ENCODE measurements at regions not wholly inside any gene's neighbourhood (a gene's known extent, or its start where the extent isn't known, plus 50 kb on each side); places are given as distances from the start of the nearest gene placed in this dataset.
A peak's percentile ranks its signal among the peaks of the same experiment; 100 is the strongest.
"Not testable (repeated sequence)": the region's sequence is repeated elsewhere in the genome, so short reads cannot be mapped to it uniquely, and the experiment has no call there.

DNA sequence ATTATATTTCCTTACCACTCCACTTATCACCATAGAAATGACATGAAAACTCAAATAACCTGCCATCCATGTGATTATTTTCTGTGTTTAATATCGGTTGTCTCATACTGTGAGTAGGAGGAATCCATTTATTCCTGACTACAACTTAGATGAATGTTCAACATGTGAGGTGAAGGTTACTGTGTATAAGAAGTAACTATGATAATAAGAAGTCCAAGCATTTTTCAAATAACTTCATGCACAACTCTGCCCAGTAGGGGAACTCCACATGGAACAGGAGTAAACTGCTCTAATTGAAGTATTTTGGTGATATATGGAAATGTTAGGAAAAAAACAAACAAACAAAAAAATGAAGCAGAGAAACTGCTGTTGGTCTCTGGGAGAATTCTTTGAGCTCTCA is 447.5 kb upstream of the GRIN3A start:
- DNase-seq (ENCODE audit: low spot score): no peak
- FAIRE-seq: no peak

DNA sequence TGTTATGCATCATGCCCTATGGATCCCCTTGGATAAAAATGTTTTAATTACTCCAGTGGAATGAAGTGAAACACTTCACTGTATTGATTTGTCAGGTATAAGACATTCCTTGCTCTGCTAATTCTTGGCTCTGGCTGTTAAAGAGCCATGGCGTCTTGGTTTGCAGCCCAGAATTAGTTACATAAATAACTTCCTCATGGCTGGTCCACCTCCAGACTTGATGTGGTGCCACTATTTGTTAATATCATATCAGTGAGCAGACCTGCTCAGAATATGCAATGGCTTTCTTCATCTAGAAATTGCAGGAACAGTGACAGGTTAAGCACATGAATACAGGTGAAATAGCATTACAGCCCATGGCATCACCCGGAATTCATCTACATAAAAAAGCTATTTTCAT is 446.9 kb upstream of the GRIN3A start:
- DNase-seq (ENCODE audit: low spot score) (no peak), FAIRE-seq (no peak)

DNA sequence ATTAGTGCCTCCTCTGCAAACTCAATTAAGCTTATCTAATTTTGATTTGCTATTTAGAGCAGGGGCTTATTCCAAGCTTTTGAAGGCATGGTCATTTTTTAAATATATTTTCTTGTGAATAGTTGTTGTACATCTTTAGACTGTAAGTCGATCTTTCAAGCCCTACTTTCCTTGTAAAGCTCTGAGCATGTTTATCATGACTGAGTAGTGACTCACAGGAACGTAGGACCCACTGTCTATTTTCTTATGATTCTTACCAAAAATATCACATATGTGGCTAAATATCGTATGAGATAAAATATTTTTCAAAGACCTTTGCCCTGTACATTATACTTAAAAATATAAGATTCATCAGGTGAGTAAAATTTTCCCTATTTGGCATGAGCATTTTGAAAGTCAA is 440.4 kb upstream of the GRIN3A start:
- DNase-seq (ENCODE audit: low spot score) (no peak), FAIRE-seq (no peak)

DNA sequence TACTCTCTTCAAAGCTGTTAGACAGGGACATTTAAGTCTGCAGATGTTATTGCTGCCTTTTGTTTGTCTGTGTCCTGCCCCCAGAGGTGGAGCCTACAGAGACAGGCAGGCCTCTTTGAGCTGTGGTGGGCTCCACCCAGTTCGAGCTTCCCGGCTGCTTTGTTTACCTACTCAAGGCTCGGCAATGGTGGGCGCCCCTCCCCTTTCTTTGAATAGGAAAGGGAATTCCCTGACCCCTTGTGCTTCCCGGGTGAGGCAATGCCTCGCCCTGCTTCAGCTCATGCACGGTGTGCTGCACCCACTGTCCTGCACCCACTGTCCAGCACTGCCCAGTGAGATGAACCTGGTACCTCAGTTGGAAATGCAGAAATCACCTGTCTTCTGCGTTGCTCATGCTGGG is 435.8 kb upstream of the GRIN3A start:
- not testable (repeated sequence) for DNase-seq (ENCODE audit: low spot score); FAIRE-seq

DNA sequence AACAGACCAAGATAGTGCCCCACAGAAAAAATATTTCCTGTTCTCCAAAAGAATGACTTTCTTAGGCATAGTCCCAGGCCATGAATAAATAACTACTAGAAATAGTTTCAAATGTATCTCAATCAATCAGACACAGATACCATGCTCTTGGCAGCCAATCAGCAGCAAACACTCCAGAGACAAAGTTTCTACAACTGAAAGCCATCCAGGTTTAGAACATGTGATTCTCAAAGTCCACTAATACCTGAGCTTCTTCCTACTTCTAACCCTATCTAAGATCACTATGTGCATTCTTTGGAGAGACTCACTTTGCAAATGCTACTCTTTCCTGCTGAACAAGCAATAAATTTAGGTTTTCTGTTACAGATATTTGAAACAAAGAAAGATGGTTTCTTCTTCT is 425.8 kb upstream of the GRIN3A start:
- DNase-seq (ENCODE audit: low spot score): no peak
- FAIRE-seq: no peak

DNA sequence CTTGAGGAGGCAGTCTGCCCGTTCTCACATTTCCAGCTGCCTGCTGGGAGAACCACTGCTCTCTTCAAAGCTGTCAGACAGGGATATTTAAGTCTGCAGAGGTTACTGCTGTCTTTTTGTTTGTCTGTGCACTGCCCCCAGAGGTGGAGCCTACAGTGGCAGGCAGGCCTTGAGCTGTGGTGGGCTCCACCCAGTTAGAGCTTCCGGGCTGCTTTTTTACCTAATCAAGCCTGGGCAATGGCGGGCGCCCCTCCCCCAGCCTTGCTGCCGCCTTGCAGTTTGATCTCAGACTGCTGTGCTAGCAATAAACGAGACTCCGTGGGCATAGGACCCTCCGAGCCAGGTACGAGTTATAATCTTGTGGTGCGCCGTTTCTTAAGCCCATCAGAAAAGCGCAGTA is 414.6 kb upstream of the GRIN3A start:
- FAIRE-seq; DNase-seq (ENCODE audit: low spot score): not testable (repeated sequence)

DNA sequence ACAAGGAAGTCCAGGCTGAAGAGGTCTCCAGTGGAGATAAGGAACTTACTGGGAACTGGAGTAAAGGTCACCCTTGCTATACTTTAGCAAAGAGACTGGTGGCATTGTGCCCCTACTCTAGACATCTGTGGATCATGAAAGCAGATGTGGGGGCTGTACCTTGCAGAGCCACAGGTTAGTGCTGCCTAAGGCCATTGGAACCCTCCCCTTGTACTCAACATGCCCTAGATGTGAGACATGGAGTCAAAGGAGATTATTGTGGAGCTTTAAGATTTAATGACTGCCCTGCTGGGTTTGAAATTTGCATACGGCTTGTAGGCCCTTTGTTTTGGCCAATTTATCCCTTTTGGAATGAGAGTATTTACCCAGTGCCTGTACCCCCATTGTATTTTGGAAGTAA is 397.3 kb upstream of the GRIN3A start:
- no peak for DNase-seq (ENCODE audit: low spot score)
- no peak for FAIRE-seq

DNA sequence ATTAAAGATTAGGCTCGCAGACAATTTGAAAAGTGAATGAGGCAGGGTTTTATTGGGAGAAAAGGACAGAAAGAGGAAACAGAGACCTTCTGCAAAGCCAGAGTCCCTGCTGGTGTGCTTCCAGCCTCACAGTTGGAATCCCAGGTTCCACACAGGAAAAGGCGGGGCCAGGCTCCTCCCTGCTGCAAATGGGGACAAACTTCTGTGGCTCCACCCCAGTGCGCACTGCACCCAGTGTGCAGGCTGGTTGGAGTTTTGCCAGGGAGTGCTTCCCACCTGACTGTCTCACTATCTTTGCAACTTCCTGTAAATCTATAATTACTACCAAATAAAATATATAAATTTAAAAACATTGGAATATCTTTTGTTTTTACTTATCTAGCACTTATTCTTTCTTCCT is 386.0 kb upstream of the GRIN3A start:
- FAIRE-seq (no peak), DNase-seq (ENCODE audit: low spot score) (no peak)

DNA sequence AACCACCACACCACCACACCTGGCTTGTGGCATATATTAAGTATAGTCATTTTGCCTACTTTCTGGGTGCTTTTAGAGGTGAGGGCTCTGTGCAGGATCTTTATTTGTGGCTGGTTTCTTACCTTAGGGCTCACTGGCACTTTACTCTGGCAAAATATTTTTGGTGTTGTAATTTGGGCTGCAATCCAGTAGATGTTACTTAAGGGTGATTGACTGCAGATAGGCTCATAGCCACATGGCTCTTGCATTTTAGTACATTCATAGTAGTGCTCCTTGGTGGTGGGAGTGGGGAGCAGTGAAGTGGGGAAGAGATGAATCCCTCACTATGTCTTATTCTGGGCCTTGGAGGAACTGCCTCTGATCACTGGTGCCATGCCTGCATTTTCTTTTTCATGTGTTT is 376.1 kb upstream of the GRIN3A start:
- DNase-seq (ENCODE audit: low spot score) (no peak), FAIRE-seq (no peak)

DNA sequence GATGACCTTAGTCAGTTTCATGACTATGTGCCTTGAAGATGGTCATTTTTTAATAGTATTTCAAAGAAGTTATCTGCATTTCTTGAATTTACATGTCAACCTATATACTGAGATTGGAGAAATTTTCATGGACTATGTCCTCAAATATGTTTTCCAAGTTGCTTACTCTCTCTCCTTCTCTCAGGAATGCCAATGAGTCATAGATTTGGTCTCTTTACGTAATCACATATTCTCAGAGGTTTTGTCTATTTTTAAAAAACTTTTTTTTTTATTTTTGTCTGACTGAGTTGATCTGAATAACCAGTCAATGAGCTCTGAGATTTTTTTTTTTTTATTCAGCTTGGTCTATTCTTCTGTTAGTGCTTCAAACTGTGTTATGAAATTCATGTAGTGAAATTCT is 374.7 kb upstream of the GRIN3A start:
- no peak for FAIRE-seq
- no peak for DNase-seq (ENCODE audit: low spot score)

DNA sequence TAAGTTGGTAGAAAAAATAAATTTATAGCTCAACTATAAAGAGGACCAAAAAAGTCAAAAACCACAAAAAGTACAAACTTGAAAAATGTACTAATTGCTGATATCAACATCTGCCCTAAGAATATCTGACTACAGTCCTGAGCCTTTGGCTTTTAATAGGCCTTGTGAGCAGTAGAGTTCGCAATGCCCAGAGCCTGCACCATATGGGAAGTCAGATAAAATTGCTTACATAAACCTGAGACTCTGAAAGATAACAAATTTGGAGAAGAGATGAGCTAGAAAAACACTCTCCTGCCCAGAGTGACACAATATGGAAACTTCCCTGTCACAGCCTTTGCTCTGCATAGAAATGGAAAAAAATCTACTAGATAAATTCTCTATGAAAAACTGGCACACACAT is 368.0 kb upstream of the GRIN3A start:
- DNase-seq (ENCODE audit: low spot score): no peak
- FAIRE-seq: no peak

DNA sequence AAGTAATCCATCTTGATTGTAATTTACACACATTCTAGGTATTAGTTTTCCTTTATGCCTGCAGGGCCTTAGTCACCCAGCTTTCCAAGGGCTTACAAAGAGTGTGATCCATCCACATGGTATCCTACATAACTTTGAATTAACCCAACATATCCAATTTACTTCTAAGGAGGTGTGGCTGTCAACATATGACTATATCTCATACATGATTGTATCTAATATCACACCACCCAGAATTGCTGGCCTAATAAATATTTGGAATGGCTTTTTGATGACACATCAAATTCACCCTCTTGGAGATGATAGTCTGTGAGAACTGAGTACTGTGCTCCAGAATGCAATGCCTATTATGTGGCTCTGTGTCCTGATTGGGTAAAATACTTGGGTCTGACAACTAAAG is 363.3 kb upstream of the GRIN3A start:
- no peak for DNase-seq (ENCODE audit: low spot score)
- no peak for FAIRE-seq

DNA sequence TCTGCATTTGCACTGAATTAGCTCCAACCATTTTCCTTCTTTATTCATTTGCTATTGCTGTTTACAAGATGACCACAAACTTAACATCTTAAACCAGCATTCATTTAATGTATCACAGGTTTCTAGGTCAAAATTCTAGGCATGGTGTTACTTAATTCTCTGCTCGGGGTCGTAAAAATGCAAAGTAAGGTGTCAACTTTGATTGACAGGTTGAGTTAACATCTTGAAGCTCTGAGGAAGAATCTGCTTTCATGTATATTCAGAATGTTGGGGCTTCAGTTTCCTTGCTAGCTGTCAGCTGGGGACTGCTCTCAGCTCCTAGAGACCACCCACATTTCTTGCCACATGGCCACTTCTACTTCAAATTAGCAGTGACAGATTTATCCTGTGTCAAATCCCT is 348.7 kb upstream of the GRIN3A start:
- no peak for FAIRE-seq

DNA sequence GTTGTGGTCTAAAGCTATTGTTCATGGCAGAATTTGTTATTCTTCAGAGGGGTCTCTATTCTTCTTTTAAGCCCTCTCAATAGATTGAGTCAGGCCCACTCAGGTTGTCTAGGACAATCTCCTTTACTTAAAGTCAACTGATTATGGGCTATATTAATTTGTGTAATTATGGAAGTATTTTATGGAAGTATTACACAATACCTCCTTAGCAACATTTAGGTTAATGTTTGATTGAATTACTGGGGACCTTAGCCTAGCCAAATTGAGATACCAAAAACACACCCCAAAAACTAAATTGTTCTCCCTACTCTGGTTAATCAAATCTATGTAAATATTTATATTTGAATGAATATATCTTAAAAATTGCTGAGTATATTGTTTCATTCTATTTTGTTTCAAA is 347.1 kb upstream of the GRIN3A start:
- DNase-seq (ENCODE audit: low spot score) (no peak), FAIRE-seq (no peak)

More for the DNA sequence above, 348.7 kb upstream of the GRIN3A start:
- DNase-seq (ENCODE audit: low spot score): no peak

DNA sequence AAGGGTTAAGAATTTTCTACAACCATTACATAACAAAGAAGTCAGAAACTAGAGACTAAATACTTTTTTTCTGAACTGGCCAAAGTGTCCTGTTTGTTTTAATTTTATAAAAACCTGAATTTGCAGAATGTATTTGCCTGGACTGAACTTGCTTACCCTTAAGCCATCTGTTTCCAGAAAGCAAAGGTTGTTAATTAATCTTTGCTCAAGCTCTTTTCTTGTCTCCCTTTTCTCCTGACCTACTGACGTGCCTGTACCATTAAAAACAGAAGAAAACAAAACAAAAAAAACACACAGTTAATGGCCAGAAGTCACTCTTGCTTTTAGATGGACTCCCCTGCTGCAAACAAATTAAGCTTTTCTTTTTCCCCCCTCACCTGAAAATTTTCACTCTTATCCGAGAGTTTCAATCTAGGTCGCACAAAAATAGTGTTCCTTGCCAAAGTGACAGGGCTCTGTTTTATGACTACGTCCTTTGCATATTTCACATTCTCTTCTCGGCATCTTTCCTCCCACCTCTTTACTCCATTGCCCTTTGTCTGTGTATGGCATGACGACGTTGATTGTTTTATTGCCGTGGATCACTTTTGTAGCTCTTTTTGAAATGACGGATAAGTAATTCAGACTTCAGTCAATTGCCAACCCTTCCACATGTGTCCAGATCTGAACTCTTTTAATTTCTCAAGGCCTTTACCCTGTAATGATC is 333.8 kb upstream of the GRIN3A start:
- FAIRE-seq (no peak), DNase-seq (ENCODE audit: low spot score) (no peak)

DNA sequence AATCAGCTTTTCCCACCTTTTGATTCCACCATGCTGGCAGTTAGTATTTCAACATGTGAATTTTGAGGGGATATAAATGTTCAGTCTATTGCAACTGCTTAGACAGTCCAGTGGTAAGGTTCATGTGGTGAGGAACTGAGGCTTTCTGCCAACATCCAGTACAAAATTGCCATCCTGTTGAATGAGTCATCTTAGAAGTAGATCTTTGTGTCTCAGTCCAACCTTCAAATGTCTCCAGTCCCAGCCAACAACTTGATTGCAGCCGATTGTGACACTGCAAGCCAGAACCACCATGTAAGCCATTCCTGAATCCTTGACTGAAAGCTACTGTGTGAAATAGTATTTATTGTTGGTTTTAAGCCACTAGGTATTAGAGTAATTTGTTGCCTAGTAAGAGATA is 331.5 kb upstream of the GRIN3A start:
- no peak for FAIRE-seq

DNA sequence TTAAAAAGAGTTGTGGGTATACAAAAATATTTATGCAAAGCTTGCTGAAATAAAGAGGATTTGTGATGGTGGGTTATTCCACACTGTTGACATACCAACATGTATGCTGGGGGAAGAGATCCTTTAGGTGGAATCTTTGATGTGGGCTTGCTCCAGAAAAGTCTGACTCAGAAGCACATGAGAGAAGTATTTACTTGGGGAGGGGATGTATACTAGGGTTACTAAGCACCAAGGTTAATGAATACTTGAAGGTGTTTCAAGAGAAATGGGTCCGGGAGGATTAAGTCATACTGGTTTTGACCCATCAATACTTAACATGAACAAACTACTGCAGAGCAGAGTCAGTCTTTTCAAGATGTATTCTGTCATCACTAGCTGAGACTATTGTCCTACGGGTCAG is 316.4 kb upstream of the GRIN3A start:
- peak; percentile 52 for DNase-seq (ENCODE audit: low spot score)
- FAIRE-seq: no peak

More for the DNA sequence above, 331.5 kb upstream of the GRIN3A start:
- DNase-seq (ENCODE audit: low spot score): peak; percentile 22

DNA sequence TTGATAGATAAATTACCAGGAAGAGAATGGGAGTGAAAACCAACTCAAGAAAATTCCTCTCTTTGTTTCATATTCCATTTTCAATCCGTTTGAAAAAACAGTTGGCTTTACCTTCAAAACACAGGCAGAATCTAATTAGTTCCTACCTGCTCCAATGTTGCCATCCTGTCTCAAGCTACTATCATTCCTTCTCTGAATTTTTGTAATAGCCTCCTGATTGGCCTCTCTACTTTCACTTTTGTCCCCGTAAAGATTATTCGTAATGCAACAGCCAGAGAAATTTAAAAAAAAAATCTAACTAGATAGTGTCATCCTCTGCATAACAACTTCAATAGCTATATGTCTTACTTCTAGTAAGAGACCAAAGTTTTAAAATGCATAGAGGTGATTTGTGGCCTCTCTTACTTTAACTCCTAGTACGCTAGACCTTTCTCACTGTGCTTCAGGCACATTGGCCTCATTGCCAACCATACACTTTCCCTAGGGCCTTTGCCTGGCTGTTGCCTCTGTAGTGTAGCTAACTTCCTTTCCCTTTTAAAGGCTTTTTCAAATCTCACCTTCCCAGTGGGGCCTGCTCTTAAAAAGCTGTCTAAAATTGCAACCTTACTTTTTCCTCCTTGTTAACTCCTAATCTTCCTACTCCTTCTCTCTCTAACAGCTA is 311.3 kb upstream of the GRIN3A start:
- FAIRE-seq (no peak), DNase-seq (ENCODE audit: low spot score) (no peak)

DNA sequence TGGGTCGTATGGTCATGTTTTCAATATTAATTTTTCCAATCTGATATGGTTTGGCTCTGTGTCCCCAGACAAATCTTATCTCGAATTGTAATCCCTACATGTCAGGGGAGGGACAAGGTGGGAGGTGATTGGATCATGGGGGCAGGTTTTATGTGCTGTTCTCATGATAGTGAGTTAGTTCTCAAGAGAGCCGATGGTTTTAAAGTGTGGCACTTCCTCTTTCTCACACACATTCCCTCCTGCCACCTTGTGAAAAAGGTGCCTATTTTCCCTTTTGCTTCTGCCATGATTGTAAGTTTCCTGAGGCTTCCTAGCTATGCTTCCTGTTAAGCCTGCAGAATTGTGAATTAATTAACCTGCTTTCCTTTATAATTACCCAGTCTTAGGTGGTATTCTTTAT is 309.1 kb upstream of the GRIN3A start:
- no peak for FAIRE-seq
- DNase-seq (ENCODE audit: low spot score): no peak

DNA sequence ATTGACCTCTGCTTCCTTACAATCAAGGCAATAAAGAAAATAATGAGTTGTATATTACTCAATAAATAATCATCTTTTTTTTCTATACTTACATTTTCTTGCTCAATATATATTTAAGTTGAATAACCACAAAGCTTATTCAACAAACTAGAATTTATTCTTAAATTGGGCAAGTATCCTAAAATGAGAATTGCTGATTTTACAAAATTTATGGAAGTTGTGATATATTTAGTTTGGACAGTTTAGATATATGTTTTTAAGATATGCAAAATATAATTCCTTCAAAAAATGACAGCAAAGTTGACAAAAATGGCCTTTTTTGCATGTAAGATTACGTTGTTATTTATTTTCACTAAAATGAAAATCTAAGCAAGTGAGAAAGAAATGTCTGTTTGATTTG is 305.7 kb upstream of the GRIN3A start:
- DNase-seq (ENCODE audit: low spot score) (no peak), FAIRE-seq (peak; percentile 40)

DNA sequence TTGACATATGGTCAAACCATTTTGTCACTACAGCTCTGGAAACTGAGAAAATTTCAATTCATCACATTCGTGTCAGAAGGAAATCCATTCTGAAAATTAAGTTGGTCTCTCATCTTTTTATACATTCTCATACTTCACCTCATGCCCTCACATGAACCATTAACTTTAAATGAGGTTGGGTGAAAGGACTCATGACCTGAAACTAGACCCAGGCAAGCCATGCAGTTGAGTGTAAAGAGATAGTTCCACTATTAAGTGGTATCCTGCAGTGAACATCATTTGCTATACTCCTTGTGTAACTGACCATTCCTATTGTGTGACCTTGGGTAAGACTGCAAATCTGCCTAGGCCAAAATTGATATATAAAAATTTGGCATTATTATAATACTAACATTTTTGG is 299.6 kb upstream of the GRIN3A start:
- FAIRE-seq (no peak), DNase-seq (ENCODE audit: low spot score) (no peak)

DNA sequence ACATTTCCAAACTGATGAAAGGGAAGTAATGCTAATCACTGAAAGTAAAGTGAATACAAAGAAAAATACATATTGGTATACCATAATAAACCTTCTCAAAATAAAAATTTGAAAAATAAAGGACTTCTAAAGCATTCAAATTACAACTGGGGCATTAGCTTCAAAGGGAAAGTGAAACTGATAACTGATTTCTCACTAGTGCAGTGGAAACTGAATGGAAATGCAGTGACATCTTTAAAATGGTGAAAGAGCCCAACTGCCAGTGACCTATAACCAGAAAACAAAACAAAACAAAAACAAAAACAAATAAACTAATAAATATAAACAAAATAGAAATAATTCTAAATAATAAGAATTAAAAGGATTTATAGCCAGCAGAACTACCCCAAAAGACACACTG is 297.5 kb upstream of the GRIN3A start:
- no peak for FAIRE-seq

DNA sequence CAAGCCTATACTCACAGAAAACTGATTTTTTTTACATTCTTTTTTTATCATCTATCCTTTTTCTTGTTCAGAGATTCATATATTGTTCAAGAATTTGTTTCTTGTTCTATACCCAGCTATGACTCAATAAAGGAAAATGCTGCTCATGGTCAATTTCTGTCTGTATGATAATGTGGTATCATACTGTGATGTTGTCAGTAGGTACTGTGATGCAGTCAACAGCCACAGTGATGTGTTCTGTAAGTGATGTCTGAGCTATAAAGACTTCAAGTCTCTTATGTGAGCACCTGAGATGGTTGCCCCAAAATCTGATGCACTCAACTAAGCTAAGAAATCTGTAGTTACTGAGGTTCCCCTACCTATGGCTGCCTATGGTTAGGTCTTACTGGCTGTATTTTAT is 294.2 kb upstream of the GRIN3A start:
- no peak for DNase-seq (ENCODE audit: low spot score)
- FAIRE-seq: no peak

More for the DNA sequence above, 297.5 kb upstream of the GRIN3A start:
- no peak for DNase-seq (ENCODE audit: low spot score)

All from RCC 7860 (cell line).